Transverse colon (tissue), 4 donors: ENCODE measurements at regions not wholly inside any gene's neighbourhood (a gene's known extent, or its start where the extent isn't known, plus 50 kb on each side); places are given as distances from the start of the nearest gene placed in this dataset.

Experiments used
- DNase-seq: peaks from one replicate; pipeline ENCODE4 v3.0.0-alpha.2; 2019
- H3K27ac ChIP-seq, 4 donors: fragments of 200-600 bp; sonication (generic); 2 replicates each; pipeline ENCODE4 v1.5.1; 2016 to 2018; ENCODE audit warnings: inconsistent platforms in 4 of 4
- H3K27me3 ChIP-seq: fragments of 200-600 bp; sonication (generic); 2 replicates; pipeline ENCODE4 v1.5.1; 2017; ENCODE audit warnings: inconsistent platforms
- H3K36me3 ChIP-seq, 4 donors: fragments of 200-600 bp; sonication (generic); 2 replicates each; pipeline ENCODE4 v1.5.1; 2017 to 2019; ENCODE audit warnings: inconsistent platforms in 4 of 4
- H3K4me1 ChIP-seq, 4 donors: fragments of 200-600 bp; sonication (generic); 2 replicates each; pipeline ENCODE4 v1.5.1; 2017 to 2020; ENCODE audit warnings: inconsistent platforms in 4 of 4
- H3K4me3 ChIP-seq, 4 donors: fragments of 200-600 bp; sonication (generic); 1 replicate in 1 of 4; 2 replicates in 3 of 4; pipeline versions ENCODE4 v1.5.1 to v1.6.1; 2017 to 2019; ENCODE audit warnings: inconsistent platforms in 4 of 4
- H3K9me3 ChIP-seq, 2 donors: fragments of 200-600 bp; sonication (generic); 2 replicates each; pipeline ENCODE4 v1.5.1; 2017 to 2019; ENCODE audit warnings: inconsistent platforms in 2 of 2
- CTCF ChIP-seq, 5 experiments: fragments of 200-600 bp in 3 of 5; fragments of 450-650 bp in 2 of 5; sonication (generic) in 3 of 5; IDR thresholded peaks; 1 replicate in 2 of 5; 2 replicates in 3 of 5; pipeline ENCODE4 v1.5.1; 2016 to 2017; ENCODE audit warnings: antibody characterized with exemption in 5 of 5, inconsistent platforms in 3 of 5, mild to moderate bottlenecking in 2 of 5, moderate library complexity in 1 of 5
- EP300 ChIP-seq: sonication (generic); formaldehyde crosslinking; IDR thresholded peaks from one replicate; pipeline ENCODE4 v1.6.1; 2017; ENCODE audit warnings: antibody characterized with exemption, low read depth
- POLR2A ChIP-seq: fragments of 450-650 bp; IDR thresholded peaks from one replicate; pipeline ENCODE4 v1.6.1; 2016; ENCODE audit warnings: antibody characterized with exemption, mild to moderate bottlenecking, moderate library complexity
- POLR2AphosphoS5 ChIP-seq, 3 donors: sonication (generic); formaldehyde crosslinking; IDR thresholded peaks; one replicate each; pipeline ENCODE4 v1.6.1; 2016; ENCODE audit warnings: antibody characterized with exemption in 3 of 3
- WGBS, 2 donors: methylation state at CpG; one replicate each; pipeline ENCODE4 v1.1.5; 2018; ENCODE audit warnings: low coverage in 1 of 2; 5-methylcytosine and 5-hydroxymethylcytosine counted together
- in situ Hi-C, 4 donors: fragments of 200-750 bp; cut with MboI; loops; one replicate each; pipeline versions ENCODE4 v1.15.0 to v1.15.1; 2017; ENCODE audit warnings: low sequenced_read_pairs in 3 of 4, low pct_ligation_motif_present in 1 of 4, low pct_unique_long_range_greater_than_20kb in 1 of 4
- intact Hi-C: fragments of 100-400 bp; cut with DNase I; formaldehyde crosslinking; loops from one replicate; pipeline ENCODE4 v1.15.1; 2023; ENCODE audit warnings: low total_unique reads

- no peak for DNase-seq
- intact Hi-C loops (no loop called here), in situ Hi-C loops (no loop called here)
- Histone ChIP-seq H3K4me3 (no peak overlapping the region), H3K36me3 (no peaks in the 10 kb centered on the region), H3K9me3 (no peaks in the 10 kb centered on the region), H3K4me1 (no peaks in the 10 kb centered on the region), H3K27me3 (no peaks in the 10 kb centered on the region), H3K27ac (no peak overlapping the region)
- TF ChIP-seq POLR2A (no peak), CTCF (IDR thresholded peaks at IDR 0.05) (no peak), POLR2AphosphoS5 (IDR thresholded peaks at IDR 0.05) (no peak), EP300 (no peak)
- 71 to 75% methylated on average over 3 of the region's 3 CpGs for WGBS, 2 donors
Observed at GRCh38 chr10:10302689-10303088, 715.0 kb upstream of the CELF2 start.

GRCh38 chr10:10307036-10307435, 710.6 kb upstream of the CELF2 start:
- no peaks in the 10 kb centered on the region for H3K27me3 ChIP-seq
- H3K9me3 ChIP-seq = no peaks in the 10 kb centered on the region
- H3K36me3 ChIP-seq = no peaks in the 10 kb centered on the region
- no peak overlapping the region for H3K27ac ChIP-seq
- no peak for DNase-seq
- intact Hi-C loops (no loop called here), in situ Hi-C loops (no loop called here)
- H3K4me3 ChIP-seq = no peak overlapping the region
- TF ChIP-seq POLR2A = no peak
- no peak for TF ChIP-seq CTCF (IDR thresholded peaks at IDR 0.05)
- no peak for TF ChIP-seq POLR2AphosphoS5 (IDR thresholded peaks at IDR 0.05)
- no peak for TF ChIP-seq EP300
- 84 to 90% methylated on average over 2 to 5 of the region's 5 CpGs for WGBS, 2 donors
- no peaks in the 10 kb centered on the region for H3K4me1 ChIP-seq

GRCh38 chr10:10307551-10307950, 710.1 kb upstream of the CELF2 start:
- Histone ChIP-seq H3K9me3 (no peaks in the 10 kb centered on the region), H3K36me3 (no peaks in the 10 kb centered on the region), H3K27ac (no peak overlapping the region), H3K4me3 (no peak overlapping the region), H3K27me3 (no peaks in the 10 kb centered on the region), H3K4me1 (no peaks in the 10 kb centered on the region)
- in situ Hi-C loops (no loop called here), intact Hi-C loops (no loop called here)
- no peak for DNase-seq
- 58 to 71% methylated on average over 1 to 3 of the region's 3 CpGs for WGBS, 2 donors
- TF ChIP-seq POLR2A (no peak), EP300 (no peak), CTCF (IDR thresholded peaks at IDR 0.05) (no peak), POLR2AphosphoS5 (IDR thresholded peaks at IDR 0.05) (no peak)

GRCh38 chr10:10310498-10310897, 707.2 kb upstream of the CELF2 start:
- TF ChIP-seq POLR2AphosphoS5 (IDR thresholded peaks at IDR 0.05) (no peak), CTCF (IDR thresholded peaks at IDR 0.05) (no peak), POLR2A (no peak), EP300 (no peak)
- no peaks in the 10 kb centered on the region for H3K9me3 ChIP-seq
- no peak overlapping the region for H3K4me3 ChIP-seq
- H3K27ac ChIP-seq = no peak overlapping the region
- 73 to 75% methylated on average over 1 of the region's 1 CpG for WGBS, 2 donors
- intact Hi-C loops = no loop called here
- H3K27me3 ChIP-seq = no peaks in the 10 kb centered on the region
- DNase-seq = no peak
- peaks cover 0 to 8% (median 6%) of the 10 kb centered on the region in 4 donors for H3K4me1 ChIP-seq
- in situ Hi-C loops = no loop called here
- H3K36me3 ChIP-seq = no peaks in the 10 kb centered on the region
